ENCODE measurements at regions not wholly inside any gene's neighbourhood (a gene's known extent, or its start where the extent isn't known, plus 50 kb on each side); places are given as distances from the start of the nearest gene placed in this dataset.

DNA sequence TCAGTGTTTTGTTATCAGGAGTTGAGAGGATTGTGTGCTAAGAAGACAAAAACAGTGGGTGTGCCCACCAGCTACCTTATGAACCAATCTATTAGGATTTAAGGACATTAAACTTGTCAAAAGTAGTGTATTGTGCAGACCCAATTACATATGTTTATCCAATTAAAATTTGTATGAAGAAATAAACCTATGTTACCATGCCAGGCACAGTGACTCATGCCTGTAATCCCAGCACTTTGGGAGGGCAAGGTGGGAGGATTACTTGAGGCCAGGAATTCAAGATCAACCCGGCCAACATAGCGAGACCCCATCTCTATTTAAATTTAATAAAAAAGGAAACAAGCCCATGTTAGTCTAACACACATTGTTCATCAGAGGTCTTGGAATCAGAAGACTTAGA, 162.2 kb downstream of the IRS1 start:
- H3K4me1 ChIP-seq (ENCODE audit: insufficient read depth, low read length, poor library complexity, severe bottlenecking), result peaks cover 9% of the 10 kb centered on the region
- no peak for DNase-seq (ENCODE audit: low spot score)
- POLR2A ChIA-PET (ENCODE audit: low non-redundant PET), result no interaction called here
- no peak overlapping the region for H3K4me3 ChIP-seq (ENCODE audit: low read depth, low read length, poor library complexity, severe bottlenecking)
- no peak overlapping the region for H3K27ac ChIP-seq (ENCODE audit: low read depth, low read length, poor library complexity, severe bottlenecking)
- TF ChIP-seq CTCF (conservative IDR thresholded peaks at IDR 0.05; ENCODE audit: low read depth, low read length), result no peak
- no peak for TF ChIP-seq EZH2 (IDR thresholded peaks at IDR 0.05; ENCODE audit: borderline replicate concordance, low read depth, low read length, poor library complexity, severe bottlenecking)
- peaks cover 4% of the 10 kb centered on the region for H3K9me3 ChIP-seq (ENCODE audit: low read depth, low read length, poor library complexity, severe bottlenecking)
- CTCF ChIA-PET, result no interaction called here
- intact Hi-C loops (cut with micrococcal nuclease; ENCODE audit: unreplicated experiment), result no loop called here
- H3K36me3 ChIP-seq (ENCODE audit: insufficient read depth, low read length, poor library complexity, severe bottlenecking), result no peaks in the 10 kb centered on the region
- no TSS peak for BruUV-seq (replicated peaks)
- no peaks in the 10 kb centered on the region for H3K27me3 ChIP-seq (replicated peaks; ENCODE audit: insufficient read depth, low read depth, low read length, poor library complexity)

DNA sequence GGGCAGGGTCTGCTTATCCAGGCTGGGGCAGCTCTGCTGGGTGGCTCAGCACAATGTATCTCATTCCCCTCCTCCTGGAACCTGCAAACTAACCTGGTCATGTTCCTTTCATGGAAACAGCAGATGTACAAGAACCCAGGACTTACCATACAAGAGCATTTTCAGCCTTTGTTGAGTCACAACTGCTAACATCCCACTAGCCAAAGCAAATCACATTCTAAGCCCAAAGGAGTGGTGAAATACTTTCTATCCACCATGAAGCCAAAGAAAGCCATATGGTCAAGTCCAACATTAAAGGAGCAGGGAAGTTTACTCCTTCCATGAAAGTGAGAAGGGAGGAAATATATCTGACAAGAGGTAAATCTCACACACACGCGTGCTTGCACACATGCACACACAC, 163.0 kb downstream of the IRS1 start:
- DNase-seq (ENCODE audit: low spot score), result no peak
- peaks cover 4% of the 10 kb centered on the region for H3K9me3 ChIP-seq (ENCODE audit: low read depth, low read length, poor library complexity, severe bottlenecking)
- TF ChIP-seq CTCF (conservative IDR thresholded peaks at IDR 0.05; ENCODE audit: low read depth, low read length), result no peak
- TF ChIP-seq EZH2 (IDR thresholded peaks at IDR 0.05; ENCODE audit: borderline replicate concordance, low read depth, low read length, poor library complexity, severe bottlenecking), result no peak
- ChIA-PET CTCF (no interaction called here), POLR2A (ENCODE audit: low non-redundant PET) (no interaction called here)
- H3K27me3 ChIP-seq (replicated peaks; ENCODE audit: insufficient read depth, low read depth, low read length, poor library complexity), result no peaks in the 10 kb centered on the region
- intact Hi-C loops (cut with micrococcal nuclease; ENCODE audit: unreplicated experiment), result no loop called here
- no peak overlapping the region for H3K4me3 ChIP-seq (ENCODE audit: low read depth, low read length, poor library complexity, severe bottlenecking)
- H3K36me3 ChIP-seq (ENCODE audit: insufficient read depth, low read length, poor library complexity, severe bottlenecking), result no peaks in the 10 kb centered on the region
- BruUV-seq (replicated peaks), result no TSS peak
- no peak overlapping the region for H3K27ac ChIP-seq (ENCODE audit: low read depth, low read length, poor library complexity, severe bottlenecking)
- H3K4me1 ChIP-seq (ENCODE audit: insufficient read depth, low read length, poor library complexity, severe bottlenecking), result peaks cover 9% of the 10 kb centered on the region

GRCh38 chr2:226634943-226635604, 164.5 kb downstream of the IRS1 start:
- Histone ChIP-seq H3K27ac (ENCODE audit: low read depth, low read length, poor library complexity, severe bottlenecking) (no peak overlapping the region), H3K4me1 (ENCODE audit: insufficient read depth, low read length, poor library complexity, severe bottlenecking) (peaks cover 9% of the 10 kb centered on the region), H3K4me3 (ENCODE audit: low read depth, low read length, poor library complexity, severe bottlenecking) (no peak overlapping the region), H3K27me3 (replicated peaks; ENCODE audit: insufficient read depth, low read depth, low read length, poor library complexity) (no peaks in the 10 kb centered on the region), H3K36me3 (ENCODE audit: insufficient read depth, low read length, poor library complexity, severe bottlenecking) (no peaks in the 10 kb centered on the region), H3K9me3 (ENCODE audit: low read depth, low read length, poor library complexity, severe bottlenecking) (no peaks in the 10 kb centered on the region)
- intact Hi-C loops (cut with micrococcal nuclease; ENCODE audit: unreplicated experiment), result no loop called here
- DNase-seq (ENCODE audit: low spot score), result no peak
- BruUV-seq (replicated peaks), result no TSS peak
- POLR2A ChIA-PET (ENCODE audit: low non-redundant PET), result no interaction called here
- CTCF ChIA-PET, result no interaction called here
- TF ChIP-seq CTCF (conservative IDR thresholded peaks at IDR 0.05; ENCODE audit: low read depth, low read length) (no peak), EZH2 (IDR thresholded peaks at IDR 0.05; ENCODE audit: borderline replicate concordance, low read depth, low read length, poor library complexity, severe bottlenecking) (no peak)

All from A673 (cell line).